Neural crest cell (in vitro differentiated cells): ENCODE measurements at regions not wholly inside any gene's neighbourhood (a gene's known extent, or its start where the extent isn't known, plus 50 kb on each side); places are given as distances from the start of the nearest gene placed in this dataset.
"Not testable (repeated sequence)": the region's sequence is repeated elsewhere in the genome, so short reads cannot be mapped to it uniquely, and the experiment has no call there.

Experiments used
- DNase-seq: peaks from one replicate; pipeline ENCODE4 v3.0.0; 2021; ENCODE audit warnings: low read depth, mixed read lengths, low spot score
- H3K27ac Mint-ChIP-seq: one replicate; pipeline ENCODE4 v1.8.0; 2021; ENCODE audit warnings: mild to moderate bottlenecking, mixed read lengths; ENCODE audit not compliant: unreplicated experiment
- H3K27me3 Mint-ChIP-seq: 2 replicates; pipeline ENCODE4 v1.8.0; 2021; ENCODE audit warnings: low read depth, mild to moderate bottlenecking, mixed read lengths
- H3K36me3 Mint-ChIP-seq: 2 replicates; pipeline ENCODE4 v1.8.0; 2021; ENCODE audit warnings: low read depth, mild to moderate bottlenecking, mixed read lengths
- H3K4me1 Mint-ChIP-seq: 2 replicates; pipeline ENCODE4 v1.8.0; 2021; ENCODE audit warnings: mixed read lengths
- H3K4me3 Mint-ChIP-seq: one replicate; pipeline ENCODE4 v1.8.0; 2021; ENCODE audit warnings: mild to moderate bottlenecking, mixed read lengths
- H3K9me3 Mint-ChIP-seq: 2 replicates; pipeline ENCODE4 v1.8.0; 2021; ENCODE audit warnings: mixed read lengths
- CTCF ChIP-seq: fragments of 200-600 bp; sonication (generic); conservative IDR thresholded peaks from 2 replicates; pipeline ENCODE4 v1.5.0; 2021; ENCODE audit warnings: antibody characterized with exemption, mild to moderate bottlenecking

GRCh38 chr2:8597559-8598225 is 84.2 kb upstream of the ID2 start:
- no peak for DNase-seq
- Mint-ChIP-seq H3K36me3 (no peaks in the 10 kb centered on the region), H3K9me3 (peaks cover 5% of the 10 kb centered on the region), H3K27ac (peak overlapping the region; percentile 74), H3K27me3 (no peaks in the 10 kb centered on the region), H3K4me3 (no peak overlapping the region), H3K4me1 (peaks cover 3% of the 10 kb centered on the region)
- TF ChIP-seq CTCF: no peak

GRCh38 chr2:8598295-8599165 is 83.3 kb upstream of the ID2 start:
- TF ChIP-seq CTCF: no peak
- Mint-ChIP-seq H3K27me3 (no peaks in the 10 kb centered on the region), H3K9me3 (peaks cover 5% of the 10 kb centered on the region), H3K27ac (no peak overlapping the region), H3K36me3 (no peaks in the 10 kb centered on the region), H3K4me3 (no peak overlapping the region), H3K4me1 (peaks cover 3% of the 10 kb centered on the region)
- no peak for DNase-seq

- no peak for TF ChIP-seq CTCF
- Mint-ChIP-seq H3K4me1 (peaks cover 3% of the 10 kb centered on the region), H3K27me3 (no peaks in the 10 kb centered on the region), H3K36me3 (no peaks in the 10 kb centered on the region), H3K9me3 (peaks cover 5% of the 10 kb centered on the region), H3K4me3 (no peak overlapping the region), H3K27ac (no peak overlapping the region)
- no peak for DNase-seq
These were observed 82.2 kb upstream of the ID2 start for GRCh38 chr2:8599421-8600242.

GRCh38 chr2:8600456-8600855 is 81.4 kb upstream of the ID2 start:
- Mint-ChIP-seq H3K27ac (no peak overlapping the region), H3K9me3 (peaks cover 5% of the 10 kb centered on the region), H3K4me1 (peaks cover 3% of the 10 kb centered on the region), H3K27me3 (no peaks in the 10 kb centered on the region), H3K4me3 (no peak overlapping the region), H3K36me3 (no peaks in the 10 kb centered on the region)
- DNase-seq: no peak
- no peak for TF ChIP-seq CTCF

GRCh38 chr2:8602809-8603208 is 79.0 kb upstream of the ID2 start:
- no peak overlapping the region for H3K4me3 Mint-ChIP-seq
- H3K27me3 Mint-ChIP-seq: no peaks in the 10 kb centered on the region
- H3K4me1 Mint-ChIP-seq: no peaks in the 10 kb centered on the region
- H3K27ac Mint-ChIP-seq: no peak overlapping the region
- DNase-seq: no peak
- H3K9me3 Mint-ChIP-seq: no peaks in the 10 kb centered on the region
- no peak for TF ChIP-seq CTCF
- H3K36me3 Mint-ChIP-seq: no peaks in the 10 kb centered on the region

- not testable (repeated sequence) for H3K4me3 Mint-ChIP-seq, H3K36me3 Mint-ChIP-seq, H3K27me3 Mint-ChIP-seq, DNase-seq, H3K27ac Mint-ChIP-seq, H3K4me1 Mint-ChIP-seq, H3K9me3 Mint-ChIP-seq
These were observed 78.5 kb upstream of the ID2 start for GRCh38 chr2:8603356-8603755.
